ENCODE measurements at regions not wholly inside any gene's neighbourhood (a gene's known extent, or its start where the extent isn't known, plus 50 kb on each side); places are given as distances from the start of the nearest gene placed in this dataset.
A peak's percentile ranks its signal among the peaks of the same experiment; 100 is the strongest.

GRCh38 chr3:22620498-22620897, 582.6 kb upstream of the UBE2E2 start:
- H3K9me3 ChIP-seq (ENCODE audit: control insufficient read depth in 2 of 3, low read length in 3 of 3), result no peaks in the 10 kb centered on the region
- ChIA-PET CTCF (no interaction called here), POLR2A (no interaction called here)
- H3K27ac Mint-ChIP-seq, result no peak overlapping the region
- H3K27me3 ChIP-seq (ENCODE audit: control insufficient read depth in 2 of 2, insufficient read depth in 2 of 2, low read length in 2 of 2), result no peaks in the 10 kb centered on the region
- intact Hi-C loops (cut with micrococcal nuclease), result no loop called here
- H3K4me1 ChIP-seq (ENCODE audit: control insufficient read depth in 2 of 2, insufficient read depth in 2 of 2, low read length in 2 of 2), result no peaks in the 10 kb centered on the region
- H3K4me3 Mint-ChIP-seq, result no peak overlapping the region
- H3K4me3 ChIP-seq (ENCODE audit: low read length), result no peak overlapping the region
- DNase-seq, result no peak
- no peaks in the 10 kb centered on the region for H3K36me3 ChIP-seq (ENCODE audit: control insufficient read depth in 2 of 3, insufficient read depth in 3 of 3, low read length in 3 of 3)
- H3K4me1 Mint-ChIP-seq, result no peaks in the 10 kb centered on the region
- H3K27me3 Mint-ChIP-seq, result peaks cover 0 to 6% (median 0%) of the 10 kb centered on the region in 5 donors
- no peak for ATAC-seq
- no peak overlapping the region for H3K27ac ChIP-seq (ENCODE audit: low read depth, low read length)
- H3K36me3 Mint-ChIP-seq, result no peaks in the 10 kb centered on the region
- H3K9me3 Mint-ChIP-seq, result peaks cover 0 to 13% (median 0%) of the 10 kb centered on the region in 11 donors

DNA sequence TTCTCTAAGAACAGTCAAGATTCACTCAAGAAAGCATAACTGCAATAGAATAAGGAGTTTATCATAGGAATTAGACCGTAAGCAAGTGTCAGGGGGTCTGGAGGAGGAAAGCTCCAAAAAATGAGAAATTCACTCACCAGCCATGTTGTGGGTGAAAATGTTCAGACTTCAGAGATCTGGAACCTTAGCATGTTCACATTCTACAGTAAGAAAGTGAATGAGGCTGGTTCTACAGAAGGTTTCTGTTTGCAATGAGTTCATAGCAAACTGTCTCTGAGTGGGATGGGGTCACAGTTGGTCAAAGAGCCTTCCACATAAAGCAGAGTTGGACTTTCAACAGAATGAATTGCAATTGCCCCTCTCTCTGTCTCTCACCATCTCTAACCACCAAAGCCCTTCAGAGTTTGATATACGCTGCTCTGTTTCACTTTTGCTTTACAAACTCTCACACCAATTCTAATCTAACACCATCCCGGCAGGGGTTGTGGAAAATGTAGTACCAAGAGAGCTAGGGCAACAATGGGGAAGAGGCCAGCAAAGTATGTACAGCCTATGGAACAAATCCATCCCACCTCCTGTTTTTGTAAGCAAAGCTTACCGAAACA, 581.8 kb upstream of the UBE2E2 start:
- intact Hi-C loops (cut with micrococcal nuclease), result no loop called here
- Mint-ChIP-seq H3K36me3 (no peaks in the 10 kb centered on the region), H3K4me1 (no peaks in the 10 kb centered on the region), H3K27ac (no peak overlapping the region), H3K27me3 (peaks cover 0 to 6% (median 0%) of the 10 kb centered on the region in 5 donors), H3K9me3 (peaks cover 0 to 9% (median 3%) of the 10 kb centered on the region in 11 donors), H3K4me3 (no peak overlapping the region)
- no peaks in the 10 kb centered on the region for H3K9me3 ChIP-seq (ENCODE audit: control insufficient read depth in 2 of 3, low read length in 3 of 3)
- peak; percentile 16 for ATAC-seq
- no peak for DNase-seq
- no peak overlapping the region for H3K4me3 ChIP-seq (ENCODE audit: low read length)
- ChIA-PET POLR2A (no interaction called here), CTCF (no interaction called here)
- H3K4me1 ChIP-seq (ENCODE audit: control insufficient read depth in 2 of 2, insufficient read depth in 2 of 2, low read length in 2 of 2), result no peaks in the 10 kb centered on the region
- no peak overlapping the region for H3K27ac ChIP-seq (ENCODE audit: low read depth, low read length)
- H3K27me3 ChIP-seq (ENCODE audit: control insufficient read depth in 2 of 2, insufficient read depth in 2 of 2, low read length in 2 of 2), result no peaks in the 10 kb centered on the region
- no peaks in the 10 kb centered on the region for H3K36me3 ChIP-seq (ENCODE audit: control insufficient read depth in 2 of 3, insufficient read depth in 3 of 3, low read length in 3 of 3)

DNA sequence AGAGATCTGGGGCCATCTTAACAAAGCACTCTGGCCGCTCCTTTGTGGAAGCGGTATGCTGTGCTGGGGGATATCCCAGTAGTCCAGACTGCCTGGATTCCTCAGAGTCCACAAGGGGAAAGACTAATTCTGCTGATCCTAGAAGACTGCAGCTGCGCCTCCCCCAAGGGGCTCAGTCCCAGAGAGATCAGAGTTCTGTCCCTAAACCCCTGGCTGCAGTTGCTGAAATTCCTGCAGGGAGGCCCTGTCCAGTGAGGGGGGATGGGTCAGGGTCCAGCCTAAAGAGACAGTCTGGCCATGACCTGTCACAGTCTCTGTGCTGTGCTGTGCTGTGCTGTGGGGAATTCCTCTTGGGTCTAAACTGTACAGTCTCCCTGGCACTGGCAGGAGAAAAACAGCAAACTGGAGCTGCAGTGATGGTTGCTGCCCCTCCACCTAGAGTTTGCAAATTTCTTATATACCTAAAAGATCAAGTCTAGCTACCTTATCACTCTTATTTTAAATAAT, 575.1 kb upstream of the UBE2E2 start:
- POLR2A ChIA-PET, result no interaction called here
- H3K27me3 ChIP-seq (ENCODE audit: control insufficient read depth in 2 of 2, insufficient read depth in 2 of 2, low read length in 2 of 2), result no peaks in the 10 kb centered on the region
- Mint-ChIP-seq H3K36me3 (no peaks in the 10 kb centered on the region), H3K9me3 (peaks cover 0 to 14% (median 5%) of the 10 kb centered on the region in 11 donors), H3K4me1 (no peaks in the 10 kb centered on the region), H3K27ac (no peak overlapping the region), H3K27me3 (no peaks in the 10 kb centered on the region), H3K4me3 (no peak overlapping the region)
- ATAC-seq (no peak), DNase-seq (no peak)
- H3K36me3 ChIP-seq (ENCODE audit: control insufficient read depth in 2 of 3, insufficient read depth in 3 of 3, low read length in 3 of 3), result no peaks in the 10 kb centered on the region
- CTCF ChIA-PET, result no interaction called here
- intact Hi-C loops (cut with micrococcal nuclease), result no loop called here
- H3K9me3 ChIP-seq (ENCODE audit: control insufficient read depth in 2 of 3, low read length in 3 of 3), result no peaks in the 10 kb centered on the region
- no peaks in the 10 kb centered on the region for H3K4me1 ChIP-seq (ENCODE audit: control insufficient read depth in 2 of 2, insufficient read depth in 2 of 2, low read length in 2 of 2)
- H3K27ac ChIP-seq (ENCODE audit: low read depth, low read length), result no peak overlapping the region
- H3K4me3 ChIP-seq (ENCODE audit: low read length), result no peak overlapping the region

GRCh38 chr3:22632536-22632935, 570.6 kb upstream of the UBE2E2 start:
- no peaks in the 10 kb centered on the region for H3K4me1 ChIP-seq (ENCODE audit: control insufficient read depth in 2 of 2, insufficient read depth in 2 of 2, low read length in 2 of 2)
- H3K36me3 Mint-ChIP-seq, result no peaks in the 10 kb centered on the region
- no peaks in the 10 kb centered on the region for H3K9me3 ChIP-seq (ENCODE audit: control insufficient read depth in 2 of 3, low read length in 3 of 3)
- no peaks in the 10 kb centered on the region for H3K27me3 Mint-ChIP-seq
- no peak overlapping the region for H3K27ac ChIP-seq (ENCODE audit: low read depth, low read length)
- POLR2A ChIA-PET, result no interaction called here
- no peak overlapping the region for H3K4me3 ChIP-seq (ENCODE audit: low read length)
- intact Hi-C loops (cut with micrococcal nuclease), result no loop called here
- DNase-seq (no peak), ATAC-seq (no peak)
- peaks cover 0 to 9% (median 0%) of the 10 kb centered on the region in 11 donors for H3K9me3 Mint-ChIP-seq
- H3K36me3 ChIP-seq (ENCODE audit: control insufficient read depth in 2 of 3, insufficient read depth in 3 of 3, low read length in 3 of 3), result no peaks in the 10 kb centered on the region
- no peak overlapping the region for H3K4me3 Mint-ChIP-seq
- CTCF ChIA-PET, result no interaction called here
- H3K27me3 ChIP-seq (ENCODE audit: control insufficient read depth in 2 of 2, insufficient read depth in 2 of 2, low read length in 2 of 2), result no peaks in the 10 kb centered on the region
- no peak overlapping the region for H3K27ac Mint-ChIP-seq
- H3K4me1 Mint-ChIP-seq, result no peaks in the 10 kb centered on the region

DNA sequence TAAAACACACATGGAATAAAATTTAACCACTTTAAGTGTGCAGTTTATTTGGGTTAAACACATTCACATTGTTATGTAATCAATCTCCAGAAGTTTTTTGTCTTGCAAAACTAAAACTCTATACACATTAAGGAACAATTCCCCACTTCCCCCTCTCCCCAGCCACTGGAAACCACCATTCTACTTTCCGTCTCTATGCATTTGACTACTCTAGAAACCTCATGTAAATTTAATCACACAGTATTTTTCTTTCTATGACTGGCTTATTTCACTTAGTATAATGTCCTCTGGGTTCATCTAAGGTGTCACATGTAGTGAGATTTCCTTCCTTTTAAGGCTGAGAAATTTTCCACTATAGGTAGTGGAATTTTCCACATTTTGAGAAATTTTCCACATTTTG, 568.7 kb upstream of the UBE2E2 start:
- CTCF ChIA-PET, result no interaction called here

GRCh38 chr3:22659651-22660475, 543.3 kb upstream of the UBE2E2 start:
- peaks cover 0 to 10% (median 0%) of the 10 kb centered on the region in 5 donors for H3K27me3 Mint-ChIP-seq
- no peak overlapping the region for H3K27ac Mint-ChIP-seq
- peaks cover 0 to 9% (median 0%) of the 10 kb centered on the region in 11 donors for H3K9me3 Mint-ChIP-seq
- H3K4me1 ChIP-seq (ENCODE audit: control insufficient read depth in 2 of 2, insufficient read depth in 2 of 2, low read length in 2 of 2), result no peaks in the 10 kb centered on the region
- DNase-seq (no peak), ATAC-seq (no peak)
- POLR2A ChIA-PET, result no interaction called here
- CTCF ChIA-PET, result no interaction called here
- H3K27me3 ChIP-seq (ENCODE audit: control insufficient read depth in 2 of 2, insufficient read depth in 2 of 2, low read length in 2 of 2), result no peaks in the 10 kb centered on the region
- no peaks in the 10 kb centered on the region for H3K4me1 Mint-ChIP-seq
- H3K27ac ChIP-seq (ENCODE audit: low read depth, low read length), result no peak overlapping the region
- no peaks in the 10 kb centered on the region for H3K9me3 ChIP-seq (ENCODE audit: control insufficient read depth in 2 of 3, low read length in 3 of 3)
- H3K36me3 ChIP-seq (ENCODE audit: control insufficient read depth in 2 of 3, insufficient read depth in 3 of 3, low read length in 3 of 3), result no peaks in the 10 kb centered on the region
- no peaks in the 10 kb centered on the region for H3K36me3 Mint-ChIP-seq
- no peak overlapping the region for H3K4me3 Mint-ChIP-seq
- no peak overlapping the region for H3K4me3 ChIP-seq (ENCODE audit: low read length)
- intact Hi-C loops (cut with micrococcal nuclease), result no loop called here

More for the DNA sequence above, 568.7 kb upstream of the UBE2E2 start:
- DNase-seq (no peak), ATAC-seq (no peak)
- Mint-ChIP-seq H3K9me3 (peaks cover 0 to 20% (median 7%) of the 10 kb centered on the region in 11 donors), H3K36me3 (no peaks in the 10 kb centered on the region), H3K4me3 (no peak overlapping the region), H3K27ac (no peak overlapping the region), H3K4me1 (no peaks in the 10 kb centered on the region), H3K27me3 (no peaks in the 10 kb centered on the region)
- Histone ChIP-seq H3K27me3 (ENCODE audit: control insufficient read depth in 2 of 2, insufficient read depth in 2 of 2, low read length in 2 of 2) (no peaks in the 10 kb centered on the region), H3K4me3 (ENCODE audit: low read length) (no peak overlapping the region), H3K4me1 (ENCODE audit: control insufficient read depth in 2 of 2, insufficient read depth in 2 of 2, low read length in 2 of 2) (no peaks in the 10 kb centered on the region), H3K9me3 (ENCODE audit: control insufficient read depth in 2 of 3, low read length in 3 of 3) (no peaks in the 10 kb centered on the region), H3K36me3 (ENCODE audit: control insufficient read depth in 2 of 3, insufficient read depth in 3 of 3, low read length in 3 of 3) (no peaks in the 10 kb centered on the region), H3K27ac (ENCODE audit: low read depth, low read length) (no peak overlapping the region)
- POLR2A ChIA-PET, result no interaction called here
- intact Hi-C loops (cut with micrococcal nuclease), result no loop called here

DNA sequence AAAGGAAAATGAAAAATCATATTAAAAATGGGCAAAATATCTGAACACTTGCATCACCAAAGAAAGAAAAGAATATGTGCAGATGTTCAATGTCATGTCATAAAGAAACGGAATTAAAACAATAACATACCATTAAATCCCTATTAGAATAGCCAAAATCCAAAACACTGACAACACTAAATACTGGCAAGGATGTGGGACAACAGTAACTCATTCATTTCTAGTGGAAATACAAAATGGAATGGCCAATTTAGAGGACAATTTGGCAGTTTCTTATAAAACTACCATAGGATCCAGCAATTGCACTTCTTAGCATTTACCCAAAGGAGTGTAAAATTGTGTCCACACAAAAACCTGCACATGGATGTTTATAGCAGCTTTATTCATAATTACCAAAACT, 542.5 kb upstream of the UBE2E2 start:
- ATAC-seq (no peak), DNase-seq (no peak)
- Mint-ChIP-seq H3K4me1 (no peaks in the 10 kb centered on the region), H3K27ac (no peak overlapping the region), H3K36me3 (no peaks in the 10 kb centered on the region), H3K4me3 (no peak overlapping the region), H3K27me3 (peaks cover 0 to 10% (median 0%) of the 10 kb centered on the region in 5 donors), H3K9me3 (peaks cover 0 to 9% (median 0%) of the 10 kb centered on the region in 11 donors)
- H3K36me3 ChIP-seq (ENCODE audit: control insufficient read depth in 2 of 3, insufficient read depth in 3 of 3, low read length in 3 of 3), result no peaks in the 10 kb centered on the region
- H3K27me3 ChIP-seq (ENCODE audit: control insufficient read depth in 2 of 2, insufficient read depth in 2 of 2, low read length in 2 of 2), result no peaks in the 10 kb centered on the region
- H3K4me3 ChIP-seq (ENCODE audit: low read length), result no peak overlapping the region
- no peaks in the 10 kb centered on the region for H3K4me1 ChIP-seq (ENCODE audit: control insufficient read depth in 2 of 2, insufficient read depth in 2 of 2, low read length in 2 of 2)
- H3K27ac ChIP-seq (ENCODE audit: low read depth, low read length), result no peak overlapping the region
- ChIA-PET CTCF (no interaction called here), POLR2A (no interaction called here)
- intact Hi-C loops (cut with micrococcal nuclease), result no loop called here
- no peaks in the 10 kb centered on the region for H3K9me3 ChIP-seq (ENCODE audit: control insufficient read depth in 2 of 3, low read length in 3 of 3)

All from naive thymus-derived CD4-positive, alpha-beta T cell (primary cell).